HG02798 (cell line): ENCODE measurements at regions not wholly inside any gene's neighbourhood (a gene's known extent, or its start where the extent isn't known, plus 50 kb on each side); places are given as distances from the start of the nearest gene placed in this dataset.
"Not testable (repeated sequence)": the region's sequence is repeated elsewhere in the genome, so short reads cannot be mapped to it uniquely, and the experiment has no call there.

Source experiments
- ATAC-seq: cut with Tn5 transposase; IDR thresholded peaks from one replicate; pipeline ENCODE4 v1.9.1; 2021; ENCODE audit warnings: mild to moderate bottlenecking; ENCODE audit not compliant: unreplicated experiment, poor library complexity

- no peak for ATAC-seq
Observed at GRCh38 chr1:101185421-101185820, 51.4 kb upstream of the S1PR1 start.

GRCh38 chr1:101183388-101183699 is 53.5 kb upstream of the S1PR1 start:
- ATAC-seq = no peak

- no peak for ATAC-seq
Observed at GRCh38 chr1:101182627-101183387, 54.0 kb upstream of the S1PR1 start.

- ATAC-seq = no peak
Observed at GRCh38 chr1:101181930-101182329, 54.9 kb upstream of the S1PR1 start.

DNA sequence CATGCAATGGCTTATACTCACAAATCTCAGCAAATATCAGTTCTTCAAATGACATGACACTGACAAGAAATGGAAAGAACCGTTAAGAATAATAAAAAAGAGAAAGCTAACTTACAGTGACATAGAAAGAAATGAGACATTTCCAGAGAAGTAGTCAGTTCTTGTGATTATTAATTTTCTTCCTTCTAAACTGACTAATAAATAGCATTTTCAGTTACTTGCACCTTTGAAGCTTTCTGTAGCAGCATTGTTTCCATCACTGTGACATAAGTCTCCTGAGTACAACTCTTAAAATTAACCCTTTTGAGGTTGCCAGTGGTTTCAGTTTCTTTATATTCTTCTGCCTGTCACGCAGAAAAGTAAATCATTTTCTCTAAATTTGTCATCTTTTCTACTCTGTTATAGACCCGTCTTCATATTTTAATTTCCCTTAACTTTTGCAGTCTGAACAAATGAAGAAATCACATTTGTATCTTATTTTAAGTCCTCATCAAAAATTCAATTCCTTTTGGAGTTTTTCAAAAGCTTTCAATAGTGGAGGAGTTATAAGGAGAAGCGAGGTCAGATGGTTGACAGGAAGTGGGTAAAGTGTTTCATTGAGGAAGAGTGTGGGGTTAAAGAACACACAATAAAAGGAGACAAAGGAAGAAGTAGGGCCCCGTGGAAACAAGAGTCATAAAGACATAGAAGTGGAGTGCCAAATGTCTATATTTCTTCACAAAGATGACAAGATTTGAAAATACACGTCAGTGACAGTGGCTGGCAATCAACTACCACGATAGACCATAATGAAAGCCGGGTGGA is 57.9 kb upstream of the S1PR1 start:
- ATAC-seq = peak; percentile 90

DNA sequence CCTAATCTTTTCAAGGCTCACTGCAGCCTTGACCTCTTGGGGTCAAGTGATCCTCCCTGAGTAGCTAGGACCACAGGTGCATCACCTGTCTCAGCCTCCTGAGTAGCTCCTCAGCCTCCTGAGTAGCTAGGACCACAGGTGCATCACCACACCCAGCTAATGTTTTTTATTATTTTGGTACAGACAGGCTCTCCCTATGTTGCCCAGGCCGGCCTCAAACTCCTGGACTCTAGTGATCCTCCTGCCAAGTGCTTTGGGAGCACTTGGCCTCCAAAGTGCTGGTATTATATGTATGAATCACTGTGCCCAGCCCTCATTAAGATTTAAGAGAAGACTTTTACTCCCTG is 58.5 kb upstream of the S1PR1 start:
- ATAC-seq = no peak

- no peak for ATAC-seq
Observed at GRCh38 chr1:101175886-101176285, 60.9 kb upstream of the S1PR1 start.

DNA sequence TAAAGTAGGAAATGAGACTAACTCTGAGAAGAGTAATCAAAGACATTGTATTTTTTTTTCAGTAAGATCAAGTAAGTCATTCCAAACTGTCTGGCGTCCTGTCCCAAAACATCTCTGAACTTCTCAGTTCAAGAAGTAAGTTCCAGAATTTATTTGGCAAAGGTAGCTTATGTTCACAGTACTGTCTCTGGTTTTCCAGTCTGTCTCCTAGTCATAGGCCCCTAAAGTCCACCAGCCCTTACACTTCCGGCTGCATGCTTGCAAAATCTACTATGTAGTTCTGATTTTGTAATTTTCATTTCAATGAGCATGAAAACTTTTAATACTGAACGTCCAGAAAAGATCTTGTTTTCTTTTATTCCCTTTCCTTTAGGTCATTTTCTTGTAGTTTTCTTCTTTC is 61.4 kb upstream of the S1PR1 start:
- no peak for ATAC-seq

GRCh38 chr1:101174722-101175121 is 62.1 kb upstream of the S1PR1 start:
- ATAC-seq = no peak

GRCh38 chr1:101174298-101174697 is 62.5 kb upstream of the S1PR1 start:
- not testable (repeated sequence) for ATAC-seq

DNA sequence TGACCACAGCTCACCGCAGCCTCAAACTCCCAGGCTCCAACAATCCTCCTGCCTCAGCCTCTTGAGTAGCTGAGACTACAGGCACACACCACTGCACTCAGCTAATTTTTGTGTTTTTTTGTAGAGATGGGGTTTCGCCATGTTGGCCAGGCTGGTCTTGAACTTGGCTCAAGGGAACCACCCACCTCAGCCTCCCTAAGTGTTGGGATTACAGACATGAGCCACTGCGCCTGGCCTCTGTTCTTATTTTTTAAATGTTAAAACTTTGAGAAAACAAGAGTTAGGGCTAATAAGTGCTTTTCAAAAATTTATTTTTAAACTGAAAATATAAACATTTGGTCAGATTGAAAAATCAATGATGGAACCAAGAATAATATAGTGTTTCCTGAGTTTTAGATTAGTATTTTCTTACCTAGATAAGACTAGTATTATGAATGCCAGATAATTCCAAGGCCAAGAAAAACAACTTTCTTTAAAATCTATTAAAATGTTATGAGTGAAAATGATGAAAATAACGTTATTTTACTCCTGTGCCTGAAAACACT is 66.2 kb upstream of the S1PR1 start:
- no peak for ATAC-seq

DNA sequence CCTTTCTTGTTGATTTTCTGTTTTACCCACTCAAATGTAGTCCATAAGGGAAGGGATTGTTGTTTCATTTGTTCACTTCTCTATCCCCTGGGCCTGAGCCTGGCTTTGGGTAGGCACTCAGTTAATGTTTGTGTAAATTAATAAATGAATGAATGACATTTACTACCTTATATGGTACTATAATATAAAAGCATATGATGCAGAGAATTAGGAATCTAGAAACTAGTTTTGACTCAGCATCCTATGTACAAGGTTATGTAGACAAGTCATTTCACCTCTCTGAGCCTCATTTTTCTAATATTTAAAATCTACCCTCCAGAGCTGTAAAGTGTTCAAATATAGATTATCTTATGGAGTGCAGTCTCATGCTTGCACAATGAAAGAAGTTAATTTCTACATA is 68.9 kb upstream of the S1PR1 start:
- ATAC-seq = no peak

GRCh38 chr1:101166583-101167120 is 70.2 kb upstream of the S1PR1 start:
- no peak for ATAC-seq

DNA sequence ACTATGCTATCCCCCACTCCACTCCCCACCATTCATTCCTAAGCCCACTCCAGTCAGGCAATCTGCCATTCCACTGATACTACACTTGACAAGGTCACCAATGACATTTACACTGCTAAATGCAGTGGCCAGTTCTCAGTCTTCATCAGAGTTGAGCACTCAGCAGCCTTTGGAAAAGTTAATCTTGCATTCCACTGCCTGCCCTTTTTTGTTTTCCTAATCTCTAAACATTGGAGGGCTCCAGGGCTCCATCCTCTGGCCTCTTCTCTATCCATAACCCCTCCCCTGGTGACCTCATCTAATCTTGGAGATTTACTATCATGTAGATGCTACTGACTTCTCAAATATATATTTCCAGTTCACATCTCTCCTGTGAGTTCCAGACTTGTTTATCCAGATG is 70.9 kb upstream of the S1PR1 start:
- ATAC-seq = no peak

GRCh38 chr1:101165532-101165931 is 71.3 kb upstream of the S1PR1 start:
- ATAC-seq = no peak

DNA sequence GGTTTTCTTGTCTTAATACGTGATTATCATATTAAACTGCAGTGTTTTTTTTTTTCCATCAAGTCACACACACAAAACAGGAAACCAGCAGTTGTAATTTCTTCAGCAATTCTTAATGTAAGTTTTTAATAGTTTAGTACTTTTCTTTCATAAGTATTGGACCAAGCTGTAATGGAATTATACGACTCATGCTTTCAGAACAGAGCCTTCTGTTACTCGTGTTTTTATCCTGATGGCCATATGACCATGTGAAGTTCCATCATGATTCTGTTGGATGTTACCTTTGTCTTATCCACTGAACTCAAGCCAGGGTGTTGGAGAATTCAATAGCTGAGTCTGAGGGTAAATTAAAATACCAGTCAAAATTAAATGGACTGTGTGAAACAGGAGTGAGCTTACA is 72.0 kb upstream of the S1PR1 start:
- no peak for ATAC-seq

DNA sequence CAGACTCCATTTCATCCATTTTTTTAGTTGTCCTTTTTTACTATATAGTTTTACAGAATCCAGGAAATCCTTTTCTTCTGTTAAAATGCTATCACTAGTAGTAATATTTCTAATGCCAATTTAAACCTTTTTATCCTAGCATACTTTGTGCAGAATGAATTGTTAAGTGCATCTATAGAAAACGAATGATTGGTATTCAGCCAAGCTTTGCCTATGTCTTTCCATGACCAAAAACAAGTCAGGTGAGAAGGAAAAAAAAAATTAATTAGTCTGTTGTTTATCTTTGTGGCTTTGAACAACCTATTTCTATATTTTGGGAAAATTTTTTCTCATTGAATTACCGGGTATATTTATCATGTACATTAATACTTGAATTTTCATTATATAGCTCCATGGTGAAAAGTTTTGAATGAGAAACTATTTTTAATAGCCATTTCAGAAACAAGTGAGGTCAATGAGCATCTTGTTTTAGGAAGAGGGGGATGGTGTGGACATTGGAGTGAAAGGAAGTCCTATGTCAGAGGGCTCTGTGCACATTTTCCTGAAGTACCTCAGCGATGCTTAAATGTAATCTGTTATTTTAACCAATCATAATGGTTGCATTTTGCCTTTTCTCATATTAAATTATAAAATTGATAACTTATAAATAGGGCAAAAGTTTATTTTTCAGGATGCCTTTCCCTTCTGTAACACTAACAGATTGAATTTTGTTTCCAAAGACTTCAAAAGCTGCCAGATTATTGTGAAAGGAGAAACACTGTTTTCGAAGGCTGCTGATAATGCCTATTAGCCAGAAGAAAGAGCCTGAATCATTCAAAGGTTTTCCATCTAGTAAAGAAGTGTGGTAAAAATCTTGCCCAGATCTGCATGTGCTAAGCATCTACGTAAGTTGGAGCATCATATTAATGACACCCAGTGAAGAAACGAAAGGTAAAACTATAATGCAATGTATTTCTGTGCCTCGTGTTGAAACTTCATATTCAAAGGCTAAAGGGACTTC is 73.8 kb upstream of the S1PR1 start:
- no peak for ATAC-seq

DNA sequence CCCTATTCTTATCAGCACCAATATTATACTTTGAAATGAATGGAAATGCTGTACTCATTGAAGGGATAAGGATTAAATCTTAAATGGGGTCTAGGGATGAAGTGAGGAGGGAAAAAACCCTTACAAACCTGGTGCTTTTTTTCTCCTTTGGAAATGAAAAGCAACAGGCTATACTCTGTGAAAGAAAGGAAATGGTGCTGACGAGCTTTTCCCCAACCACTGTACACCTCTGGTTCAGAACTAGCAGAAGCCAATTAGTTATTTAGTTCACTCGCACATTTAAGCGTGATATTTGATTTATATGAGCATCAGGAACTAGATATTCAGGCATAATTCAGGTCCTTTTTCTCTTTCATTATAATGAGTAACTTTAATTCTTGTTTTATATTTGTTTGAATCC is 74.5 kb upstream of the S1PR1 start:
- ATAC-seq = no peak

GRCh38 chr1:101161619-101162018 is 75.2 kb upstream of the S1PR1 start:
- ATAC-seq = no peak

- no peak for ATAC-seq
Observed at GRCh38 chr1:101158424-101158823, 78.4 kb upstream of the S1PR1 start.
